ENCODE measurements at regions not wholly inside any gene's neighbourhood (a gene's known extent, or its start where the extent isn't known, plus 50 kb on each side); places are given as distances from the start of the nearest gene placed in this dataset.
"Not testable (repeated sequence)": the region's sequence is repeated elsewhere in the genome, so short reads cannot be mapped to it uniquely, and the experiment has no call there.

DNA sequence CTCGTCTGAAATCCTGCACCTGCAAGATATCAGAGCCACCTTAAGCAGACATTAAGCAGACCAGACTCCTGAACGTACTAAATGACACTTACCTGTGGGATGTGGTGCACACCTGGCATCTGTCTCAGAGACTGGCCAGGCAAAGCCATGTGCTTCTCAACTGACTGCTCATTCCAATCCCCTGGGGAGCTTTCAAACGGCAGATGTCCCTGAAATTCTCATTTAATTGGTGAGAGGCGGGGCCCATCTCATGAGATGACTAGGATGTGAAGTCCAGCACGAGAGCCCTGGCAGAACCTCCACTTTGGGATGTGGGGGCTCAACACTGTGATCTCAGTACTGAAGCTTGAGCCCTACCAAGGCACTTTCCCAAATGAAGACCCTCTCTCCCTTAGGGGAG, 84.9 kb upstream of the HMGXB4 start:
- Mint-ChIP-seq H3K4me3 (no peak overlapping the region), H3K4me1 (no peaks in the 10 kb centered on the region), H3K27ac (no peak overlapping the region), H3K27me3 (peaks cover 19% of the 10 kb centered on the region), H3K9me3 (no peaks in the 10 kb centered on the region)
- ATAC-seq (no peak), DNase-seq (no peak)

DNA sequence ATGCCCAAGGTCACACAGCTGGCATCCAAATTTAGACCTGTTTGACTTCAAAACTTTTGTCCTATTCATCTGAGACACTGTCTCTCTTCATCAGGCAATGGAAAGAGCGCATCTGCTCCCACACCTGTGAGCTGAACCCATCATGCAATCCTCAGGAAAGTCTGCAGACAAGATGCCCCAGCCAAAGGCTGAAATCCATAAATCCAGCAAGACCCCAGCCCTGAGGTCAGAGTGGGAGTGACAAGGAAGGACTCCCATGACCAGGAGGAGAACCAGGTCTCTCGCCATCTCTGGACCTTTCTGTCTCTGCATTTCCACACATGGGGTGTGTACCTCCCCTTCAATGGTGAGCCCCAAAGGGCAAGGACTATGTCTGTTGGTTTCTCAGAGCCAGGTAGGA, 83.6 kb upstream of the HMGXB4 start:
- DNase-seq (no peak), ATAC-seq (no peak)
- Mint-ChIP-seq H3K4me1 (no peaks in the 10 kb centered on the region), H3K27me3 (peaks cover 13% of the 10 kb centered on the region), H3K9me3 (no peaks in the 10 kb centered on the region), H3K4me3 (no peak overlapping the region), H3K27ac (no peak overlapping the region)

DNA sequence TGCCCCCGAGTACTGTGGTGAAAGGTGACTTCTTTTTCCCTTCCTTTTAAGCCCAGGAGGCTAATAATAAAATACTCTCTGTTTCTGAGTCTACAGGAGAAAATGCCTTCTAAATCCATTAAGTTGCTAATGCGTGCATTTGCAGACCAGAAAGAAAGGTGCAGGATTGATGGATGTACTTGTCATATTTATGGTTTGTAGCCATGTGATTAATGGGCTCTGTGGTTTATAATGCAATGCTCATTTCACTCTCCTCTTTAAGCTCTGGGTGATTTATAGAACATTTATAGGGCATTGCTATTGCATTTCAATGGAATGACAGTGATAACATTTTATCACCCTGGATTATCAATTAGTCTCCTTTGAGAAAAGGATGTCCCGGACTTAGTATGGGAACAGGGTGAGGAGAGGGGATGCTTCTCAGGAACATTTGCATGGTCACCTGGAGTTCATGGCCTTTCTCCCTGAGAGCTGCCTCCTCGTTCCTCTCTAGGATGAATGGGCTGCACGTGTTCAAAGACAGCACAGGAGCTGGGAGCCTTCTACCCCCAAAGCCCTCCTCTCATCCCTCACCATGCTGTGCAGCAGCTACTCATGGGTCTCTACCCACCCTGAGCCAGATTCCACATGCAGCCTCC, 82.8 kb upstream of the HMGXB4 start:
- no peaks in the 10 kb centered on the region for H3K4me1 Mint-ChIP-seq
- ATAC-seq, result no peak
- H3K9me3 Mint-ChIP-seq, result no peaks in the 10 kb centered on the region
- H3K27me3 Mint-ChIP-seq, result peaks cover 10% of the 10 kb centered on the region
- DNase-seq, result no peak
- no peak overlapping the region for H3K27ac Mint-ChIP-seq
- no peak overlapping the region for H3K4me3 Mint-ChIP-seq

DNA sequence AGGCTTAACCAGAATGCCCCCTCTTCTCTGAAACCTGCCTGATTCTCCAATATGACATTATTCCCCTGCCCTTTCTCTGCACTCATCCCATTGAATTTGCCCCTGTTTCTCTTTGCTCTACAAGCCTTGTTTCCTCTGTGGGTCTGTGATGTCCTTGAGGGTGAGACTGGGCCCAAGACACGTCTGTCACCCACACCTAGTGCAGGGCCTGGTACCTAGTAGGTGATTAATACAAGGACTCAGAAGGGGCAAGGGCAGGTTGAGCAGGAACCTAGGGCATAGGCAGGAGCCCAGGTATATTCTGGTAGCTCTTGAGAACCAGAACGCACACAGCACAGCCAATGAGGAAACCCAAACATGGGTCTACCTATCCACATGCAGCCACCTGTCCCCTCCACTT, 81.9 kb upstream of the HMGXB4 start:
- DNase-seq (no peak), ATAC-seq (no peak)
- Mint-ChIP-seq H3K27me3 (peaks cover 10% of the 10 kb centered on the region), H3K9me3 (no peaks in the 10 kb centered on the region), H3K4me1 (no peaks in the 10 kb centered on the region), H3K4me3 (no peak overlapping the region), H3K27ac (no peak overlapping the region)

DNA sequence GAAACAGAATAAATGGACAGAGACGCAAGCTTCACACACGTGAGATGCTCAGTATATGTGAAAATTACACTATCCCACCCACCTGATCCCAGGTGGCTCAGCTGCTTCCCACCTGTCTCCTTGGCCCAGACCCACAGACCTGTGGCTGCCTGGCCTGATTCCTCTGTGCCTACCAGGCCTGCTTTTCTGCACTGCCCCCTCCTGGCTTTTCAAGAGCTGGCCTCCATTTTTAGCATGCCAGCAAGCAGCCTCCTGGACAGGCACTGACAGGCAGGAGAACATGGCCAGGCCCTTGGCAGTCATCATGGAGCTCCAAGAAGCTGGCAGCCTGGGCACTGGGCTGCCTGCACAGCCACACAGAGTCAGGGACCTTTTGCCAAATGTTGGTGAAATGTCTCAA, 79.5 kb upstream of the HMGXB4 start:
- no peak for ATAC-seq
- Mint-ChIP-seq H3K4me3 (no peak overlapping the region), H3K4me1 (no peaks in the 10 kb centered on the region), H3K27me3 (peaks cover 17% of the 10 kb centered on the region), H3K9me3 (peaks cover 5 to 7% of the 10 kb centered on the region in 2 donors), H3K27ac (no peak overlapping the region)
- DNase-seq, result no peak

DNA sequence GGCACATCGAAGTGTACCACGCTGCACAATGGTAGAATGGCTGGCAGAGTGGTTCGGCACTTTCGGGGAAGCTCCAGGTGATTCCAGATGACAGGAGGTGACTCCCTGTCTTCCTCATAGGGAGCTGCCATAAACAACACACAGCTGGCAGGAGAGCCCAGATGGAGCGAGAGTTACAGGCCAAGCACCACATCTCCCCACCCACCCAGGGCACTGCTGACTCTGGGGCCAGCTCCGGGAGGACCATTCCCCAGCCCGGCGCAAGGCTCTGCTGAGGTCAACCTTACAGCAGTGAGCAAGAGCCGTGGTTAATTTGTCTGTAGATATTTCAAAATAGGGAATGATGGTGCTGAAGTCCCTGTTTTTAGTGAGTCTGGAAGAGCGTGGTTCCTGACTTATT, 78.8 kb upstream of the HMGXB4 start:
- Mint-ChIP-seq H3K4me1 (no peaks in the 10 kb centered on the region), H3K27me3 (peaks cover 17% of the 10 kb centered on the region), H3K9me3 (peaks cover 5 to 7% of the 10 kb centered on the region in 2 donors), H3K27ac (no peak overlapping the region), H3K4me3 (no peak overlapping the region)
- no peak for ATAC-seq
- DNase-seq, result no peak

DNA sequence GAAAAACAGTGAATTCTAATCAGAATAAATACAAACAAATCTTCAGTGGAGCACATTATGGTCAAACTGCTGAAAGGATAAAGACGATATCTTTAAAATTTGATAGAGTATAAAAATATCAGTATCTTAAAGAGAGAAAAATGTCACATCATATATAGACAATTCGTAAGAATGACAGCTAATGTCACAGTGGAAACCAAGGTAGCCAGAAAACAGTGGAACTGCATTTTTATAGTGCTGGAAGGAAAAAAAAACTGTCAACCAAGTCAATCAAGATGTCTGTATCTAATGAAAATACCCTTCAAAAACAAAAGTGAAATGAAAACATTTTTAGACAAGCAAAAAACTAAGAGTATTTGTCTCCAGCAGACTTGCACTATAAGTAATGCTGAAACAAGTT, 73.4 kb upstream of the HMGXB4 start:
- no peaks in the 10 kb centered on the region for H3K4me1 Mint-ChIP-seq
- ATAC-seq, result no peak
- DNase-seq, result no peak

DNA sequence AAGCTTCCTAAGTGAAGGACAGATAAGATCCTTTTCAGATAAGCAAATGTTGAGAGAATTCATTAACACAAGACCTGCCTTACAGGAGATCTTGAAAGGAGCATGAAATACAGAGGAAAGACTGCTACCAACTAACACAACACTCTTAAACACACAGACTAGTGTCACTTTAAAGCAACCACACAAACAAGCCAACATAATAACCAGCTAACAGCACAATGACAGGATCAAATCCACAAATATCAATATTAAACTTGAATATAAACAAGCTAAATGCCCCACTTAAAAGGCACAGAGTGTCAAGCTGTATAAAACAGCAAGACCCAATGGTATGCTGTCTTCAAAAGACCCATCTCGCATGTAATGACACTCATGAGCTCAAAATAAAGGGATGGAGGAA, 70.8 kb upstream of the HMGXB4 start:
- ATAC-seq, result no peak
- H3K27me3 Mint-ChIP-seq, result no peaks in the 10 kb centered on the region
- H3K4me1 Mint-ChIP-seq, result no peaks in the 10 kb centered on the region
- H3K9me3 Mint-ChIP-seq, result peaks cover 12 to 17% of the 10 kb centered on the region in 2 donors
- H3K27ac Mint-ChIP-seq, result no peak overlapping the region
- H3K4me3 Mint-ChIP-seq, result no peak overlapping the region
- no peak for DNase-seq

More for the DNA sequence above, 73.4 kb upstream of the HMGXB4 start:
- H3K27ac Mint-ChIP-seq, result no peak overlapping the region
- H3K9me3 Mint-ChIP-seq, result peaks cover 7 to 10% of the 10 kb centered on the region in 2 donors
- H3K4me3 Mint-ChIP-seq, result no peak overlapping the region
- H3K27me3 Mint-ChIP-seq, result peaks cover 7% of the 10 kb centered on the region

DNA sequence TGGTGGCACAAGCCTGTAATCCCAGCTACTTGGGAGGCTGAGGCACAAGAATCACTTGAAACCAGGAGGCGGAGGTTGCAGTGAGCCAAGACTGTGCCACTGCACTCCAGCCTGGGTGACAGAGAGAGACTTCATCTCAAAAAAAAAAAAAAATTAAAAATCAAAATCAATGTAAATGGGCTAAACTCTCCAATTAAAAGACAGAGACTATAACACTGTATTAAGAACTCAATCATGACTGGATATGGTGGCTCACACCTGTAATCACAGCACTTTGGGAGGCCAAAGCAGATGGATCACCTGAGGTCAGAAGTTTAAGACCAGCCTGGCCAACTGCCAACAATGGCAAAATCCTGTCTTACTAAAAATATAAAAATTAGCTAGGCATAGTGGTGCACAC, 68.4 kb upstream of the HMGXB4 start:
- peaks cover 14% of the 10 kb centered on the region for H3K27me3 Mint-ChIP-seq
- H3K4me1 Mint-ChIP-seq, H3K4me3 Mint-ChIP-seq, DNase-seq, ATAC-seq, H3K27ac Mint-ChIP-seq: not testable (repeated sequence)
- peaks cover 12 to 17% of the 10 kb centered on the region in 2 donors for H3K9me3 Mint-ChIP-seq

DNA sequence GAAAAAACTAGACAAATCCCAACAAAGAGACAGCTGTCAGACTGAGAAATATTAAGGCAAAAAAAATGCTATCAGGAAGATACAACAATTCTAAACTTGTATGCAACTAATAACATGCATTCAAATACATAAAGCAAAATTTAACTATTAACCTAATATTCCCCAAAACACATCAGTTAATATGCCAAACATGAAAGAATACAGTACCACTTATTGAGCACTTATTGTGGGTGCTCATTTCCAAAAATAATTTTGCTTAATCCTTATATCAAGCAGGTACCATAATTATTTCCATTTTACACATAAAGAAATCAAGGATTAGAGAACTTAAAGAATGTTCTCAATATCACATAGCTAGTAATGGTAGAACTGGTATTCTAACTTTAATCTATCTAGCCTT, 67.7 kb upstream of the HMGXB4 start:
- ATAC-seq (no peak), DNase-seq (no peak)
- no peaks in the 10 kb centered on the region for H3K4me1 Mint-ChIP-seq
- no peak overlapping the region for H3K4me3 Mint-ChIP-seq
- peaks cover 14% of the 10 kb centered on the region for H3K27me3 Mint-ChIP-seq
- H3K27ac Mint-ChIP-seq, result no peak overlapping the region
- peaks cover 12 to 17% of the 10 kb centered on the region in 2 donors for H3K9me3 Mint-ChIP-seq

DNA sequence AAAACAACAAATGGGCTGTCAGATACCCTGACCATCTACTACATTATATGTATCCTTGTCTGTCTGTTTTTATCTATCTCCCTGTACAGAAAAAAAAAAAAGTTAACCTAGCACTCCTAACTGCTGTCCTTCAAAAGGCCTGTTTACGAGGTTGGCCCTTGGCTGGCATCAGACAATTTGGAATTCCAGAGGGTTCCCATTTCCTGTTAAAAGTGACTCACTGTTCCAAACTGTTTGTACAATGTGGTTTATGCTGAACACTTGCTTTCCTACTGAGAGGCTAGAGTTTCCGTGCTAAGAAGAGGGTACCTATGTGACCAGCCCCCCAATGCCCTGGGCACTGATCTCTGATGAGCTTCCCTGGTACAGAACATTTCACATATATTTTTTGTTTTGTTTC, 65.9 kb upstream of the HMGXB4 start:
- peaks cover 14% of the 10 kb centered on the region for H3K27me3 Mint-ChIP-seq
- no peak for DNase-seq
- ATAC-seq, result no peak
- no peak overlapping the region for H3K4me3 Mint-ChIP-seq
- H3K9me3 Mint-ChIP-seq, result peaks cover 12 to 17% of the 10 kb centered on the region in 2 donors
- H3K4me1 Mint-ChIP-seq, result no peaks in the 10 kb centered on the region
- H3K27ac Mint-ChIP-seq, result no peak overlapping the region

DNA sequence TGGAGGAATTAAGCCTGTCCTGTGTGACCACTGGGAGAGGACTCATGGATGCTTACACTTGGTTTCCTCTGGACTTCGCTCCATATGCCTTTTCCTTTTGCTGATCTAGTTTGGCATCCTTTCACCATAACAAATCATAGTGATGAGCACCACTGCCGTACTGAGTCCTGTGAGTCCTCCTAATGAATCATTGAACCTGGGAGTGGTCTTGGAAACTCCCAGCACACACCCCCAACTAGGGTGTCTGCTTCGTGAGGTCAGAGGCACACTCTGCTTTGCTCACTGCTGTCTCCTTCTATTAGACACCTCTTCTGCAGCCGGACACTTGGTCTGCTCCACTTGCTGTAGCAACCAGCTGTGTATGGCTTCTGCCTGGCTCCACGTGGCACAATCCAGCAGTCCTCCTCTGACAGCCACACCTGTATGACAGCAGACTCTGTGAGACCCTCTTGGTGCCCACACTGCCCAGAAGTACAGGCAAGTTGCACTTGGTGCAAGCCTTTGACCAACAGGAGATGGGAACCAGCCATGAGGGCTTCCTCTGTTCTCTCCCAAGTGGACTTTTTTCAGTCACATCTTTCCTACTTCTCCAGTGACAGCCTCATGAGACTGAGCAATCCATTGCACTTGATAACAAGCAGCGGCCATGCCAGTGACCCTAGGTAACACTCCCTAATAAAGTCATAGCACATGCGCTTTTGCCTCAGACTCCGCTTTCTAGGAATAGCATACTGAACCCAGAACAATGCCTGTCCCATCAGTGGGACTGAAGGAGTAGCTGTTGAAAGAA, 65.0 kb upstream of the HMGXB4 start:
- DNase-seq (no peak), ATAC-seq (no peak)
- Mint-ChIP-seq H3K27ac (no peak overlapping the region), H3K9me3 (peaks cover 12 to 17% of the 10 kb centered on the region in 2 donors), H3K4me1 (no peaks in the 10 kb centered on the region), H3K4me3 (no peak overlapping the region), H3K27me3 (peaks cover 14% of the 10 kb centered on the region)

DNA sequence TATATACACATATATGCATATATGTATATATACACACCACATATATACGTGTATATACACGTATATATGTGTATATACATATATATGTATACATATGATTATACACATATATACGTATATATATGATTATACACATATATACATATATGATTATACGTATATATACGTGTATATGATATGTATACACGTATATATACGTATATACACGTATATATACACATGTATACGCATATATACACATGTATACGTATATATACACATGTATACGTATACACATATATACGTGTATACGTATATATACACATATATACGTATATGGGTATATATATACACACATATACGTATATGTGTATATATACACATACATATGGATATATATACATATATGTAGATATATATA, 62.1 kb upstream of the HMGXB4 start:
- Mint-ChIP-seq H3K27me3 (peaks cover 27% of the 10 kb centered on the region), H3K27ac (no peak overlapping the region), H3K4me3 (no peak overlapping the region), H3K4me1 (no peaks in the 10 kb centered on the region), H3K9me3 (peaks cover 7 to 10% of the 10 kb centered on the region in 2 donors)
- ATAC-seq (no peak), DNase-seq (no peak)

DNA sequence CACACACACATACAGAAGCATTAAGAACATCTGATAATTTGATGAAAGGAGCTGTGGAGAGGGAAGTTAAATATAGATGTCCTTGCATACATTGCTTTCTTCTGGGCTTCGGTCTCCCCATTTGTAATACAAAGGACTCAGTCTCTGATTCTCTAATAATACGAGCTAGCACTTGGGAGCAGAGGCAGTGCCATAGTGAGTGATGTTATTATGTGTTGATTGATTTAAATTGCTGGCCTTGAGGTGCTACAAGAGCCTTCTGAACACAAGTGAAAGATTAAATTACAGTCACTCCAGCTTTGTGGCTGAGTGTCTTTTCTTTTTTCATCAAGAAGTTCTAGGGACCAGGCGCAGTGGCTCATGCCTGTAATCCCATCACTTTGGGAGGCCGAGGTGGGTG, 61.5 kb upstream of the HMGXB4 start:
- no peaks in the 10 kb centered on the region for H3K4me1 Mint-ChIP-seq
- DNase-seq (no peak), ATAC-seq (no peak)
- H3K27me3 Mint-ChIP-seq, result peaks cover 30% of the 10 kb centered on the region
- peaks cover 2 to 4% of the 10 kb centered on the region in 2 donors for H3K9me3 Mint-ChIP-seq
- H3K4me3 Mint-ChIP-seq, result no peak overlapping the region
- no peak overlapping the region for H3K27ac Mint-ChIP-seq

DNA sequence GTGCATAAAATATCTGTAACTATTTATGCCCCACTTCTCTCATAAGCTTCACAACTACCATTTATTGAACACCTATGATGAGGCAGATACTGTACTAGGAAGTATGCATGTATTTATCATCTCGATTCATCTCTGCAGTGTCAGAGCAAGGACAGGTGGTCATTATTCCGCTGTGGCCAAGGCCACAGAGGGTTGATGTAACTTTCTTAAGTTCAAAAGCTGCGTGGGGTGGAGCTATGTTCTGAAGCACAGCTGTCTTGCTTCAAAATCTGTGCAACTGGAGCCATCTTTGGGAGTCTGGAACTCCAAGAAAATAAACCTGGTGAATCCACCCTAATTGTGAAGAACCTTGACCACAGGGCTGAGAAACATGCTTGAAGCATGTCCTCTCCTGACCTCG, 60.2 kb upstream of the HMGXB4 start:
- no peaks in the 10 kb centered on the region for H3K9me3 Mint-ChIP-seq
- H3K27ac Mint-ChIP-seq, result no peak overlapping the region
- ATAC-seq, result no peak
- peaks cover 28% of the 10 kb centered on the region for H3K27me3 Mint-ChIP-seq
- H3K4me3 Mint-ChIP-seq, result no peak overlapping the region
- no peak for DNase-seq
- no peaks in the 10 kb centered on the region for H3K4me1 Mint-ChIP-seq

DNA sequence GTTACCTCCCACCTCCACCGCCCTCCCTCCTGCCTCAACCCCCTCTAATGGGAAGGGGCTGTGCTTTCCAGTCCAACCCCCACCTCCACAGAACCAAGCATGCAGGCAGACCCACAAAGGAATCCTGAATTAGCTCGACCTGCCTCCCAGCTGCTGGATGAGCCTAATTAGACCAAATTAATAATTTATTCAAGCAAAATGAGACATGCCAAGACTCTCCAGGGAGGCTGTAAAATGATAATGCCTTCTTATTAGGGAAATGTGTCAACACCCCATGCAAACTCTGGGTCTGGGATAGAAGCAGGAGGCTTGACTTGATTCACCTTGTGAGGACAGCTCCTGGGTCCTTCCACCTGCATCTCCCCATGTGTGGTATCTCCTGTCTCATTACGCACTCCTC, 59.4 kb upstream of the HMGXB4 start:
- H3K27ac Mint-ChIP-seq, result no peak overlapping the region
- no peak for DNase-seq
- H3K9me3 Mint-ChIP-seq, result no peaks in the 10 kb centered on the region
- peaks cover 20% of the 10 kb centered on the region for H3K27me3 Mint-ChIP-seq
- no peak for ATAC-seq
- H3K4me3 Mint-ChIP-seq, result no peak overlapping the region
- no peaks in the 10 kb centered on the region for H3K4me1 Mint-ChIP-seq
